DND-41 (cell line): ENCODE measurements at regions not wholly inside any gene's neighbourhood (a gene's known extent, or its start where the extent isn't known, plus 50 kb on each side); places are given as distances from the start of the nearest gene placed in this dataset.
"Not testable (repeated sequence)": the region's sequence is repeated elsewhere in the genome, so short reads cannot be mapped to it uniquely, and the experiment has no call there.

ENCODE experiments used
- ATAC-seq: fragments of 200-7000 bp; cut with Tn5 transposase; 3 replicates; pipeline ENCODE4 v1.9.1; 2021; ENCODE audit warnings: low read depth; ENCODE audit not compliant: insufficient read depth
- DNase-seq: peaks from one replicate; pipeline ENCODE4 v3.0.0-alpha.2; 2020
- H2AFZ ChIP-seq: 2 replicates; pipeline ENCODE4 v1.6.0; 2012; ENCODE audit warnings: low read depth, low read length
- H3K27ac ChIP-seq: 2 replicates; pipeline ENCODE4 v1.5.1; 2012; ENCODE audit warnings: low read length, inconsistent platforms
- H3K27me3 ChIP-seq: fragments of 200-600 bp; sonication (generic); 2 replicates; pipeline ENCODE4 v1.6.0; 2012; ENCODE audit warnings: low read length, mild to moderate bottlenecking, inconsistent platforms; ENCODE audit not compliant: insufficient read depth, poor library complexity
- H3K36me3 ChIP-seq: 2 replicates; pipeline ENCODE4 v1.5.1; 2012; ENCODE audit warnings: low read length, inconsistent platforms; ENCODE audit not compliant: insufficient read depth
- H3K4me1 ChIP-seq: 2 replicates; pipeline ENCODE4 v1.5.1; 2012; ENCODE audit warnings: mild to moderate bottlenecking, low read length; ENCODE audit not compliant: insufficient read depth
- H3K4me2 ChIP-seq: 2 replicates; pipeline ENCODE4 v1.6.0; 2012; ENCODE audit warnings: mild to moderate bottlenecking, moderate library complexity, low read length, inconsistent platforms; ENCODE audit not compliant: insufficient read depth
- H3K4me3 ChIP-seq, 2 experiments: fragments of 200-600 bp in 1 of 2; shearing (Covaris generic) in 1 of 2; 2 replicates each; pipeline ENCODE4 v1.5.1; 2012 to 2016; ENCODE audit warnings: inconsistent platforms in 2 of 2, low read length in 2 of 2, mild to moderate bottlenecking in 2 of 2, low read depth in 1 of 2, moderate library complexity in 1 of 2
- H3K79me2 ChIP-seq: 2 replicates; pipeline ENCODE4 v1.6.0; 2012; ENCODE audit warnings: low read length, inconsistent platforms; ENCODE audit not compliant: insufficient read depth
- H3K9ac ChIP-seq: 2 replicates; pipeline ENCODE4 v1.6.0; 2012; ENCODE audit warnings: low read depth, mild to moderate bottlenecking, inconsistent platforms, low read length, moderate library complexity
- H3K9me3 ChIP-seq: 2 replicates; pipeline ENCODE4 v1.5.1; 2012; ENCODE audit warnings: low read length, moderate library complexity, mild to moderate bottlenecking, inconsistent platforms; ENCODE audit not compliant: insufficient read depth, severe bottlenecking
- H4K20me1 ChIP-seq: 2 replicates; pipeline ENCODE4 v1.6.0; 2012; ENCODE audit warnings: low read length; ENCODE audit not compliant: insufficient read depth
- EZH2 ChIP-seq: IDR thresholded peaks from 3 replicates; pipeline ENCODE4 v1.6.1; 2012; ENCODE audit warnings: borderline replicate concordance, low read depth, mild to moderate bottlenecking, moderate library complexity, low read length, inconsistent platforms; ENCODE audit not compliant: severe bottlenecking
- TF ChIP-seq, protein P1 (sequence below): IDR thresholded peaks from 2 replicates; pipeline ENCODE4 v1.5.1; 2012; ENCODE audit warnings: borderline replicate concordance, low read length, moderate library complexity, mild to moderate bottlenecking; ENCODE audit not compliant: poor library complexity, severe bottlenecking; ENCODE audit errors: extremely low read depth

GRCh38 chr1:168403140-168403539, 122.5 kb downstream of the TBX19 start:
- H3K79me2 ChIP-seq = no peaks in the 10 kb centered on the region
- ATAC-seq = no peak

DNA sequence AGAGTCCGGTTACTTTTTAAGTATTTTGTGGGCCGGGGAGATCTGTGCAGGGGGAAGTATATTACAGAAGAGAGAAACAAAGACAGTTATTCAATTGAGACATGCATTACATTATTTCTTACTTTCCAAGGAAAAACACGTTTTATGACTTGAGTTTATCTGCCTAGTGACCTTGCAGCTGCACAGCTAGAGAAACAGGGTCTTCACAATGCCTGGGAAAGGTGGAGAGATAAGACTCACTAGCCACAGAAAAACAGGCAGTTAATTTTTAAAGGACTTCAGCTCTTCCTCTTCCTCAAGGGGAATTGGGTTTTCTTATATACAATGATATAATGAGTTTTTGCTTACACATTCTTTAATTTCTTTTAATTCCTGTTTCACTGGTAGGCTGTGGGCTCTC, 121.8 kb downstream of the TBX19 start:
- not testable (repeated sequence) for H3K4me1 ChIP-seq, H4K20me1 ChIP-seq, H3K9ac ChIP-seq, H3K27ac ChIP-seq, ATAC-seq, H3K4me2 ChIP-seq, H3K27me3 ChIP-seq, H3K36me3 ChIP-seq, H2AFZ ChIP-seq, DNase-seq, H3K79me2 ChIP-seq, H3K9me3 ChIP-seq, H3K4me3 ChIP-seq

More at GRCh38 chr1:168403140-168403539, 122.5 kb downstream of the TBX19 start:
- Histone ChIP-seq H3K9me3 (no peaks in the 10 kb centered on the region), H3K4me3 (no peak overlapping the region), H3K27me3 (no peaks in the 10 kb centered on the region), H4K20me1 (no peaks in the 10 kb centered on the region), H3K36me3 (no peaks in the 10 kb centered on the region), H3K27ac (no peak overlapping the region), H2AFZ (no peak overlapping the region), H3K4me1 (peaks cover 15% of the 10 kb centered on the region; the same call in 1 of the 2 replicates), H3K9ac (no peak overlapping the region), H3K4me2 (no peak overlapping the region)
- no peak for TF ChIP-seq EZH2
- TF ChIP-seq, protein P1, sequence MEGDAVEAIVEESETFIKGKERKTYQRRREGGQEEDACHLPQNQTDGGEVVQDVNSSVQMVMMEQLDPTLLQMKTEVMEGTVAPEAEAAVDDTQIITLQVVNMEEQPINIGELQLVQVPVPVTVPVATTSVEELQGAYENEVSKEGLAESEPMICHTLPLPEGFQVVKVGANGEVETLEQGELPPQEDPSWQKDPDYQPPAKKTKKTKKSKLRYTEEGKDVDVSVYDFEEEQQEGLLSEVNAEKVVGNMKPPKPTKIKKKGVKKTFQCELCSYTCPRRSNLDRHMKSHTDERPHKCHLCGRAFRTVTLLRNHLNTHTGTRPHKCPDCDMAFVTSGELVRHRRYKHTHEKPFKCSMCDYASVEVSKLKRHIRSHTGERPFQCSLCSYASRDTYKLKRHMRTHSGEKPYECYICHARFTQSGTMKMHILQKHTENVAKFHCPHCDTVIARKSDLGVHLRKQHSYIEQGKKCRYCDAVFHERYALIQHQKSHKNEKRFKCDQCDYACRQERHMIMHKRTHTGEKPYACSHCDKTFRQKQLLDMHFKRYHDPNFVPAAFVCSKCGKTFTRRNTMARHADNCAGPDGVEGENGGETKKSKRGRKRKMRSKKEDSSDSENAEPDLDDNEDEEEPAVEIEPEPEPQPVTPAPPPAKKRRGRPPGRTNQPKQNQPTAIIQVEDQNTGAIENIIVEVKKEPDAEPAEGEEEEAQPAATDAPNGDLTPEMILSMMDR = no peak
- DNase-seq = no peak

DNA sequence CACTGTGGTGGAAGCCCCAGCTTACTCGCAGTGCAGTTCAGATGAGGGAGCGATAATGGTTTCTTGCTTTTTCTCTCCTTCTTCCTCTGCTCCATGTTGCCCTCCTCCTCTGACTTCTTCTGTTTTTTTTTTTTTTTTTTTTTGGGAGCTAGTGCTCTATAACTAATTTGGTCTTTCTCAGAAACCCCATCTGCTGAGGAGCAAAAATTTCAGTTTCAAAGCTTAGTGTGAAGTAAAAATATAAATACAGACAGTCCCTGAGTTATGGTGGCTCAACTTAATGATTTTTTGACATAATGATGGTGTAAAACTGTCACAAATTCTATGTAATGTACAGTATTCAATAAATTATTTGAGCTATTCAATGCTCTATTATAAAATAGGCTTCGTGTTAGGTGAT, 120.7 kb downstream of the TBX19 start:
- Histone ChIP-seq H3K4me2 (no peak overlapping the region), H3K9me3 (no peaks in the 10 kb centered on the region), H4K20me1 (no peaks in the 10 kb centered on the region), H3K27me3 (no peaks in the 10 kb centered on the region), H3K79me2 (no peaks in the 10 kb centered on the region), H3K36me3 (no peaks in the 10 kb centered on the region), H3K9ac (no peak overlapping the region), H3K4me1 (peaks cover 6% of the 10 kb centered on the region; the same call in 1 of the 2 replicates), H3K27ac (no peak overlapping the region), H3K4me3 (no peak overlapping the region), H2AFZ (no peak overlapping the region)
- no peak for ATAC-seq
- no peak for TF ChIP-seq EZH2
- TF ChIP-seq, protein P1 = no peak
- DNase-seq = no peak

DNA sequence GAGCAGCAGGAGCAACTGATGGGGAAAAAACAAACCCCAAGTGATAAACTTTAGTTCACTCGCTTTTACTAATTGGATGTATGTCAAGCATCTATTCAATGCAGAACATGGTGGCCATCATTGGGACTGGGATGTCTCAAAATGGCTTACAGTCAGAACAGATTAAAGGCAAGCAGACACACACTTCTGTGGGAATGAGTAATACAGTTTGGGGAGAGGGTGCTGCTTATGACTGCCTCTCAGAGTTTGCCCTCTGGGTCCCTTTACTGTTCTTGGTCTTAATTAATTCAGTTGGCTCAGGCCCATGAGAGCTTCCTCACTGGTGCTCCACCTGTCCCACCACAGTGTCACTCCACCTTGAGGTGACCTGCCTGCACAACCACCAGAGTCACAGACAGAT, 119.5 kb downstream of the TBX19 start:
- no peak for TF ChIP-seq EZH2
- H3K4me2 ChIP-seq = no peak overlapping the region
- no peaks in the 10 kb centered on the region for H3K27me3 ChIP-seq

More for the DNA sequence above, 119.5 kb downstream of the TBX19 start:
- Histone ChIP-seq H3K79me2 (no peaks in the 10 kb centered on the region), H2AFZ (no peak overlapping the region), H3K4me3 (no peak overlapping the region), H4K20me1 (no peaks in the 10 kb centered on the region), H3K27ac (no peak overlapping the region), H3K36me3 (no peaks in the 10 kb centered on the region), H3K9ac (no peak overlapping the region), H3K9me3 (no peaks in the 10 kb centered on the region), H3K4me1 (peaks cover 6% of the 10 kb centered on the region; the same call in 1 of the 2 replicates)
- ATAC-seq (no peak), DNase-seq (no peak)
